ENCODE measurements at regions not wholly inside any gene's neighbourhood (a gene's known extent, or its start where the extent isn't known, plus 50 kb on each side); places are given as distances from the start of the nearest gene placed in this dataset.

GRCh38 chr6:167748046-167748445, 78.7 kb upstream of the AFDN start:
- TF ChIP-seq TCF12 (IDR thresholded peaks at IDR 0.05; ENCODE audit: low read depth), result no peak
- no peak for TF ChIP-seq MAX (IDR thresholded peaks at IDR 0.05)
- TF ChIP-seq FOXM1 (IDR thresholded peaks at IDR 0.05; ENCODE audit: borderline replicate concordance, low read depth), result no peak
- TF ChIP-seq REST (IDR thresholded peaks at IDR 0.05; ENCODE audit: low read depth), result no peak
- TF ChIP-seq YY1 (IDR thresholded peaks at IDR 0.05; ENCODE audit: low read depth), result no peak
- no peak for TF ChIP-seq TEAD4 (IDR thresholded peaks at IDR 0.05)
